Trophoblast cell (in vitro differentiated cells and primary cell): ENCODE measurements at regions not wholly inside any gene's neighbourhood (a gene's known extent, or its start where the extent isn't known, plus 50 kb on each side); places are given as distances from the start of the nearest gene placed in this dataset.

Experiments used
- DNase-seq, 2 donors: peaks; one replicate each; pipeline ENCODE4 v3.0.0-alpha.2; 2016
- H2AFZ ChIP-seq: 2 replicates; pipeline ENCODE4 v1.6.1; 2013; ENCODE audit warnings: low read length, moderate library complexity, mild to moderate bottlenecking; ENCODE audit not compliant: insufficient read depth, poor library complexity
- H2AK5ac ChIP-seq: 2 replicates; pipeline ENCODE4 v1.6.1; 2013; ENCODE audit warnings: mild to moderate bottlenecking, low read length
- H2BK120ac ChIP-seq: 2 replicates; pipeline ENCODE4 v1.6.1; 2013; ENCODE audit warnings: low read length, mild to moderate bottlenecking, moderate library complexity; ENCODE audit not compliant: insufficient read depth, poor library complexity
- H2BK12ac ChIP-seq: 2 replicates; pipeline ENCODE4 v1.6.1; 2013; ENCODE audit warnings: mild to moderate bottlenecking, low read length, moderate library complexity
- H2BK5ac ChIP-seq: 2 replicates; pipeline ENCODE4 v1.6.1; 2013; ENCODE audit warnings: low read length, low read depth, moderate library complexity, mild to moderate bottlenecking; ENCODE audit not compliant: poor library complexity
- H3K14ac ChIP-seq: 2 replicates; pipeline ENCODE4 v1.6.1; 2013; ENCODE audit warnings: mild to moderate bottlenecking, low read length
- H3K18ac ChIP-seq: 2 replicates; pipeline ENCODE4 v1.6.1; 2013; ENCODE audit warnings: mild to moderate bottlenecking, low read length
- H3K23ac ChIP-seq: 2 replicates; pipeline ENCODE4 v1.6.1; 2013; ENCODE audit warnings: low read length
- H3K27ac ChIP-seq: 2 replicates; pipeline ENCODE4 v1.5.1; 2013; ENCODE audit warnings: low read depth, mild to moderate bottlenecking, inconsistent platforms, low read length, moderate library complexity
- H3K27me3 ChIP-seq: 2 replicates; pipeline ENCODE4 v1.6.1; 2013; ENCODE audit warnings: inconsistent platforms, mild to moderate bottlenecking, low read length, moderate library complexity; ENCODE audit not compliant: insufficient read depth
- H3K36me3 ChIP-seq, 2 experiments: 1 replicate in 1 of 2; 2 replicates in 1 of 2; pipeline ENCODE4 v1.6.1; 2013; ENCODE audit warnings: low read length in 2 of 2, mild to moderate bottlenecking in 2 of 2, moderate library complexity in 1 of 2; ENCODE audit not compliant: insufficient read depth in 2 of 2, control insufficient read depth in 1 of 2
- H3K4ac ChIP-seq: 2 replicates; pipeline ENCODE4 v1.6.1; 2013; ENCODE audit warnings: low read depth, mild to moderate bottlenecking, low read length, moderate library complexity
- H3K4me1 ChIP-seq, 2 experiments: 1 replicate in 1 of 2; 2 replicates in 1 of 2; pipeline ENCODE4 v1.6.1; 2013; ENCODE audit warnings: low read length in 2 of 2, mild to moderate bottlenecking in 2 of 2, moderate library complexity in 1 of 2; ENCODE audit not compliant: insufficient read depth in 2 of 2, control insufficient read depth in 1 of 2
- H3K4me2 ChIP-seq: 2 replicates; pipeline ENCODE4 v1.6.1; 2013; ENCODE audit warnings: inconsistent platforms, mild to moderate bottlenecking, low read length, moderate library complexity
- H3K4me3 ChIP-seq: 2 replicates; pipeline ENCODE4 v1.5.1; 2013; ENCODE audit warnings: mild to moderate bottlenecking, low read depth, low read length, inconsistent platforms
- H3K79me1 ChIP-seq: one replicate; pipeline ENCODE4 v1.6.1; 2013; ENCODE audit warnings: low read length
- H3K79me2 ChIP-seq: 2 replicates; pipeline ENCODE4 v1.6.1; 2013; ENCODE audit warnings: low read length, mild to moderate bottlenecking; ENCODE audit not compliant: control insufficient read depth, insufficient read depth, poor library complexity
- H3K9ac ChIP-seq: 2 replicates; pipeline ENCODE4 v1.6.1; 2013; ENCODE audit warnings: mild to moderate bottlenecking, low read length
- H3K9me3 ChIP-seq: 2 replicates; pipeline ENCODE4 v1.6.1; 2013; ENCODE audit warnings: low read depth, mild to moderate bottlenecking, control low read depth, inconsistent platforms, low read length; ENCODE audit not compliant: insufficient read depth
- H4K12ac ChIP-seq: 2 replicates; pipeline ENCODE4 v1.6.1; 2013; ENCODE audit warnings: low read depth, mild to moderate bottlenecking, low read length, moderate library complexity
- H4K8ac ChIP-seq: 2 replicates; pipeline ENCODE4 v1.6.1; 2013; ENCODE audit warnings: low read depth, mild to moderate bottlenecking, low read length, moderate library complexity
- H4K91ac ChIP-seq: one replicate; pipeline ENCODE4 v1.6.1; 2013; ENCODE audit warnings: low read depth, mild to moderate bottlenecking, low read length, moderate library complexity
- WGBS: extraction: QIAGEN DNeasy Blood & Tissue Kit; methylation state at CpG from one replicate; pipeline ENCODE4 v1.1.7; 2013; ENCODE audit warnings: missing lambda C conversion rate; ENCODE audit not compliant: insufficient read length, insufficient coverage; ENCODE audit errors: extremely low coverage; 5-methylcytosine and 5-hydroxymethylcytosine counted together

GRCh38 chr13:50514249-50514648 is 329.2 kb downstream of the DLEU7 start:
- Histone ChIP-seq H3K9me3 (no peaks in the 10 kb centered on the region), H3K14ac (no peak overlapping the region), H4K91ac (no peak overlapping the region), H3K23ac (no peak overlapping the region), H2BK120ac (no peak overlapping the region), H4K8ac (no peak overlapping the region), H3K4ac (no peak overlapping the region), H3K4me2 (no peak overlapping the region), H3K4me3 (no peak overlapping the region), H3K9ac (no peak overlapping the region), H2BK12ac (no peak overlapping the region), H3K18ac (no peak overlapping the region), H3K4me1 (no peaks in the 10 kb centered on the region), H3K27me3 (no peaks in the 10 kb centered on the region), H3K36me3 (no peaks in the 10 kb centered on the region), H3K27ac (no peak overlapping the region), H2BK5ac (no peak overlapping the region), H3K79me2 (no peaks in the 10 kb centered on the region), H2AK5ac (no peak overlapping the region), H4K12ac (no peak overlapping the region), H2AFZ (no peak overlapping the region), H3K79me1 (no peaks in the 10 kb centered on the region)
- WGBS, result no CpG with 5 or more reads among the region's 2 CpGs
- DNase-seq, result no peak

- H2BK5ac ChIP-seq, result no peak overlapping the region
- H2BK12ac ChIP-seq, result no peak overlapping the region
- no peak overlapping the region for H4K12ac ChIP-seq
- no peak overlapping the region for H2AK5ac ChIP-seq
- H3K4ac ChIP-seq, result no peak overlapping the region
- no peak overlapping the region for H3K9ac ChIP-seq
- no peak overlapping the region for H4K91ac ChIP-seq
- H3K27me3 ChIP-seq, result no peaks in the 10 kb centered on the region
- H3K79me1 ChIP-seq, result no peaks in the 10 kb centered on the region
- no peak overlapping the region for H2BK120ac ChIP-seq
- no peaks in the 10 kb centered on the region for H3K9me3 ChIP-seq
- no peak overlapping the region for H2AFZ ChIP-seq
- no peak overlapping the region for H3K14ac ChIP-seq
- peak; percentile 76 to 86 for DNase-seq
- WGBS, result no CpG with 5 or more reads among the region's 2 CpGs
- no peak overlapping the region for H3K18ac ChIP-seq
- H3K79me2 ChIP-seq, result no peaks in the 10 kb centered on the region
- no peak overlapping the region for H3K4me2 ChIP-seq
- H3K27ac ChIP-seq, result no peak overlapping the region
- no peak overlapping the region for H4K8ac ChIP-seq
- H3K36me3 ChIP-seq, result no peaks in the 10 kb centered on the region
- no peaks in the 10 kb centered on the region for H3K4me1 ChIP-seq
- no peak overlapping the region for H3K23ac ChIP-seq
- no peak overlapping the region for H3K4me3 ChIP-seq
Observed at GRCh38 chr13:50518131-50518530, 325.4 kb downstream of the DLEU7 start.

GRCh38 chr13:50518781-50519201 is 324.7 kb downstream of the DLEU7 start:
- no peak overlapping the region for H3K4ac ChIP-seq
- no peak overlapping the region for H2AFZ ChIP-seq
- H3K79me1 ChIP-seq, result no peaks in the 10 kb centered on the region
- no peak overlapping the region for H4K8ac ChIP-seq
- H3K18ac ChIP-seq, result no peak overlapping the region
- no peak overlapping the region for H2BK12ac ChIP-seq
- no peak overlapping the region for H3K27ac ChIP-seq
- no peak overlapping the region for H3K9ac ChIP-seq
- no peak overlapping the region for H3K23ac ChIP-seq
- H4K91ac ChIP-seq, result no peak overlapping the region
- H3K9me3 ChIP-seq, result no peaks in the 10 kb centered on the region
- no peak overlapping the region for H3K4me2 ChIP-seq
- WGBS, result no CpG with 5 or more reads among the region's 8 CpGs
- H2AK5ac ChIP-seq, result no peak overlapping the region
- H3K4me3 ChIP-seq, result no peak overlapping the region
- no peaks in the 10 kb centered on the region for H3K36me3 ChIP-seq
- H2BK120ac ChIP-seq, result no peak overlapping the region
- H3K79me2 ChIP-seq, result no peaks in the 10 kb centered on the region
- H3K14ac ChIP-seq, result no peak overlapping the region
- H4K12ac ChIP-seq, result no peak overlapping the region
- H3K4me1 ChIP-seq, result no peaks in the 10 kb centered on the region
- H2BK5ac ChIP-seq, result no peak overlapping the region
- DNase-seq, result no peak
- H3K27me3 ChIP-seq, result no peaks in the 10 kb centered on the region

DNA sequence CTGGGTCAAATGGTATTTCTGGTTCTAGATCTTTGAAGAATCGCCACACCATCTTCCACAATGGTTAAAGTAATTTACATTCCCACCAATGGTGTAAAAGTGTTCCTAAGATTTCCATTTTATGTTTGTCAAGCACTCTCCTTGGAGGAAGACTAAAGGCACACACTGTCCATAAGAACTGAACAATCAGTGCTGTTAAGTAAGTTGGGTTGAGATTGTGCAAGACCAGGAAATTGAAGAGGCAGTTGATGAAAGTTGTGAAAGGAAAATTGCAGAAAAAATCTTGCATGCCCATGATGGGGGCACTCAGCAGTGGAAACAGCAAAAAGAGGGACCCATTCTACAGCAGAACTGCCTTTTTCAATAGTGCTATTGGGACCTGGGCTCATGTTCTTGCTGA is 323.6 kb downstream of the DLEU7 start:
- no peak overlapping the region for H4K91ac ChIP-seq
- no peaks in the 10 kb centered on the region for H3K27me3 ChIP-seq
- no peaks in the 10 kb centered on the region for H3K79me1 ChIP-seq
- H3K9ac ChIP-seq, result no peak overlapping the region
- no peaks in the 10 kb centered on the region for H3K79me2 ChIP-seq
- no peak overlapping the region for H4K8ac ChIP-seq
- WGBS, result no CpG with 5 or more reads among the region's 1 CpG
- H3K27ac ChIP-seq, result no peak overlapping the region
- no peak overlapping the region for H3K4me2 ChIP-seq
- no peaks in the 10 kb centered on the region for H3K4me1 ChIP-seq
- H3K23ac ChIP-seq, result no peak overlapping the region
- no peaks in the 10 kb centered on the region for H3K36me3 ChIP-seq
- H2AK5ac ChIP-seq, result no peak overlapping the region
- H3K9me3 ChIP-seq, result no peaks in the 10 kb centered on the region
- no peak overlapping the region for H3K18ac ChIP-seq
- H3K4ac ChIP-seq, result no peak overlapping the region
- H2BK5ac ChIP-seq, result no peak overlapping the region
- DNase-seq, result no peak
- no peak overlapping the region for H2BK120ac ChIP-seq
- H3K4me3 ChIP-seq, result no peak overlapping the region
- no peak overlapping the region for H4K12ac ChIP-seq
- no peak overlapping the region for H2AFZ ChIP-seq
- no peak overlapping the region for H3K14ac ChIP-seq
- H2BK12ac ChIP-seq, result no peak overlapping the region
